T-helper 17 cell (primary cell): ENCODE measurements at regions not wholly inside any gene's neighbourhood (a gene's known extent, or its start where the extent isn't known, plus 50 kb on each side); places are given as distances from the start of the nearest gene placed in this dataset.
A peak's percentile ranks its signal among the peaks of the same experiment; 100 is the strongest.
"Not testable (repeated sequence)": the region's sequence is repeated elsewhere in the genome, so short reads cannot be mapped to it uniquely, and the experiment has no call there.

Experiments used
- ATAC-seq: fragments of 150-1000 bp; cut with Tn5 transposase; 2 replicates; pipeline ENCODE4 v1.10.0; 2021; ENCODE audit warnings: mild to moderate bottlenecking, moderate library complexity
- DNase-seq, 3 donors: peaks; one replicate each; pipeline versions ENCODE4 v3.0.0 to v3.0.0-alpha.2; 2020 to 2021
- H3K9me3 ChIP-seq: one replicate; pipeline ENCODE4 v1.7.0; 2013; ENCODE audit warnings: low read length, mild to moderate bottlenecking; ENCODE audit not compliant: control insufficient read depth, poor library complexity, severe bottlenecking
- H3K27ac Mint-ChIP-seq: one replicate; pipeline ENCODE4 v1.8.0; 2022; ENCODE audit warnings: mild to moderate bottlenecking, moderate library complexity, mixed read lengths
- H3K27me3 Mint-ChIP-seq: one replicate; pipeline ENCODE4 v1.8.0; 2022; ENCODE audit warnings: mixed read lengths
- H3K36me3 Mint-ChIP-seq: one replicate; pipeline ENCODE4 v1.8.0; 2022; ENCODE audit warnings: low read depth, mixed read lengths
- H3K4me1 Mint-ChIP-seq: one replicate; pipeline ENCODE4 v1.8.0; 2022; ENCODE audit warnings: mild to moderate bottlenecking, mixed read lengths
- H3K4me3 Mint-ChIP-seq: one replicate; pipeline ENCODE4 v1.8.0; 2022; ENCODE audit warnings: mild to moderate bottlenecking, moderate library complexity, mixed read lengths

DNA sequence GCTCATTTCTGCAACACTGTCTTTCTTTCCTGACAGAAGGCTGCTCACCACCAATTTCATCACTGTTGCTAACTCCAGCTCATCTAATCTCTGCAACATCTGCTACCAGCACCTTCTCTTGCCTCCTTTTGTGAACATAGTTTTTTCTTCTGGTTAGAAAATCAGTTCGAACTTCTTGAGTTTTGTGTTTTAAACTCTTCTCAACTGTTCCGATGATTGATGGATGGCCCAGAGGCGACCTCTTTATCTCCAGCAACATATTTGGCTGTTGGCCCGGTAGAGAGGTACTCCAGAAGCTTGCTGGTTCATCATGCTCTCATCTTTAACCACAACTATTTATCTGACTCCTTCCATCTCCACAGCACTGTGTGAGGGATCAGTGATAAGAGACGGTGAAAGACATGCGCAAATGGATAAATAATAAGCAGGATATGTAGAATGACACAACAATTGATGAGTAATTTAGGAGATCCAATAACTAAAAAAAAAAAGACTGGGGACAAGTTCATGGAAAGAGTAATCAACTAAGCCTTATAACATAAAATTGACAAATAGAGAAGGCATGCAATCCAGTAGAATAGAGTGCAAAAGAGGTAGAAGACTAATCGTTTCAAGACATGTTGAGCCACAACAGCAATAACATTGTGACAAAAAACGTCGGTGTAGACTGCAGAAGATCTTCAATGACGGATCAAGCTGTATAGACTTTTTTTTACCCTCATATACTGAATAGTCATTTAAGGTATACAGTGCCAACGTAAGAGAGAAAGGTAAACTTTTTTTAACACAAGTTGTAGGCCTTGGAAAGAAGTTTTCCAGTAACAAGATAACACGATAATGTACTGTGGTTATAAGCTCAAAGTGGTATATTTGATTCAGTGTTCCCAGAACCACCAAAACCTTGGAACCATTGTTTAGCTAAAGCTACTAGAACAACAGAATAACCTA lies 152.2 kb downstream of the CRPPA start:
- DNase-seq, result no peak
- no peaks in the 10 kb centered on the region for H3K4me1 Mint-ChIP-seq
- H3K36me3 Mint-ChIP-seq, result no peaks in the 10 kb centered on the region
- no peak overlapping the region for H3K4me3 Mint-ChIP-seq
- no peaks in the 10 kb centered on the region for H3K27me3 Mint-ChIP-seq
- no peak overlapping the region for H3K27ac Mint-ChIP-seq
- H3K9me3 ChIP-seq, result no peaks in the 10 kb centered on the region
- ATAC-seq, result no peak

DNA sequence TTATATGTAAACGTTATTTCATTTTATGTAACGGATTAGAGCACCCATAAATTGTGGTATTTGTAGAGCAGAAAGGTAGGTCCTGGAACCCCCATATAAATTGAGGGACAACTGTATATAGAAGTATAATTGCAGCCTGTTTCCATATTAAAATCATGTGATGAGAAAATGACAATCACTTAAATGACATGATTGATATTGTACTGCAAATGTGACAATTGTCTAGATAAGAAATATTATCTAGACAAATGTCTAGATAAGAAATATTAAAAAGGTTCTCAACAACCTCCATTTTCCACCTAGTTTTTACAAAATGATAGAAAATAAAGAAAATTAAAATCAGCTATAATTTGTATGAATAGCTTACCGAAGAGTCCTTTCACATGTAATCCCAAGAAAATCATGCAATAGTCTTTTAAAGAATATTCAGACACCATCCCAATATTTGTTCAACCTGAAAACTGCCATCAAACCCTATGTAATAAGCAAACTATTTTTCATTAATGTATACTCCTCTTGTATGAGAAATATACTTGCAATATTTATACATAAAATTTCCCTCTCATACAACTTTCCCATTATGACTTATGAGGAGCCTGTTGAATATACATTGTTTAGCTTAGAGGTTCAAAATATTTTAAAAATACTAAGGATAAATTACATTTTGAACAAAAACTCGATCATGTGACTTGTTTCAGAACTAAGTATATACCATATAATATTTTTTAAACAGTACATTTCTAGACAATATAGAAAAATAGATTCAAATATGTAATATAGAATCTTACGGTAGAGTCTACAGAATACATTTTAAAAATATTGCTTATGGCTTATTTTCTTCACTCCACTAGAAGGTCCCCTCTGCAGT lies 153.2 kb downstream of the CRPPA start:
- H3K9me3 ChIP-seq, result no peaks in the 10 kb centered on the region
- no peaks in the 10 kb centered on the region for H3K4me1 Mint-ChIP-seq
- ATAC-seq (no peak), DNase-seq (no peak)
- H3K4me3 Mint-ChIP-seq, result no peak overlapping the region
- H3K36me3 Mint-ChIP-seq, result no peaks in the 10 kb centered on the region
- H3K27ac Mint-ChIP-seq, result no peak overlapping the region
- no peaks in the 10 kb centered on the region for H3K27me3 Mint-ChIP-seq

DNA sequence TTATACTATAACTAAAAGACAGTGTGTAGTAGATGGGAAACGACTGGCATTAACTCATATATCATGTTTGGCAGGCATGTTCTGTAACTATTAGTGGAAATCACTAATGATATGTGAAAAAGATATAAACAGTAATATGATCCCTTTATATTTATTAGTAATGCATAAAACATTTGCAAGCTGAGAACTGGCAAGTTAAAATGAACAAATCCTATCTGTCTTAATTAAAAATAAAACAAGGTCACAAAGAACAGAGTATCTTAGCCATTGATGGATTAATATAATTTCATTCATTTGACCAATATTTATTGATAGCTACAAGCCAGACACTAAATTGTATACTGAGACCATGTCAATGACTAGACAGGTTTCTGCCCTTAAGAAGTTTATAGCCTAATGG lies 154.5 kb downstream of the CRPPA start:
- ATAC-seq (no peak), DNase-seq (no peak)
- Mint-ChIP-seq H3K36me3 (no peaks in the 10 kb centered on the region), H3K4me3 (no peak overlapping the region), H3K27me3 (no peaks in the 10 kb centered on the region), H3K27ac (no peak overlapping the region), H3K4me1 (no peaks in the 10 kb centered on the region)
- H3K9me3 ChIP-seq, result no peaks in the 10 kb centered on the region

DNA sequence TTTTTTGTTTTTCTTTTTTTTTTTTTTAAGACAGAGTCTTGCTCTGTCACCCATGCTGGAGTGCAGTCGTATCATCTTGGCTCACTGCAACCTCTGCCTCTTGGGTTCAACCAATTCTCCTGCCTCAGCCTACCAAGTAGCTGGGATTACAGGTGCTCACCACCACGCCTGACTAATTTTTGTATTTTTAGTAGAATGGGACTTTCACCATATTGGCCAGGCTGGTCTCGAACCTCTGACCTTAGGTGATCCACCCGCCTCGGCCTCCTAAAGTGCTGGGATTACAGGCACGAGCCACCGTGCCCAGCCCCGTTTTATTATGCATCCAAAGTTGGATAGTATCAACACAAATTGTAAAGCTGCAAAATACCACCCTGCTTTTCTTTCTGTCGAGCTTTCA lies 154.9 kb downstream of the CRPPA start:
- not testable (repeated sequence) for ATAC-seq, H3K4me1 Mint-ChIP-seq, H3K27ac Mint-ChIP-seq, H3K27me3 Mint-ChIP-seq, H3K4me3 Mint-ChIP-seq, H3K9me3 ChIP-seq, H3K36me3 Mint-ChIP-seq, DNase-seq

DNA sequence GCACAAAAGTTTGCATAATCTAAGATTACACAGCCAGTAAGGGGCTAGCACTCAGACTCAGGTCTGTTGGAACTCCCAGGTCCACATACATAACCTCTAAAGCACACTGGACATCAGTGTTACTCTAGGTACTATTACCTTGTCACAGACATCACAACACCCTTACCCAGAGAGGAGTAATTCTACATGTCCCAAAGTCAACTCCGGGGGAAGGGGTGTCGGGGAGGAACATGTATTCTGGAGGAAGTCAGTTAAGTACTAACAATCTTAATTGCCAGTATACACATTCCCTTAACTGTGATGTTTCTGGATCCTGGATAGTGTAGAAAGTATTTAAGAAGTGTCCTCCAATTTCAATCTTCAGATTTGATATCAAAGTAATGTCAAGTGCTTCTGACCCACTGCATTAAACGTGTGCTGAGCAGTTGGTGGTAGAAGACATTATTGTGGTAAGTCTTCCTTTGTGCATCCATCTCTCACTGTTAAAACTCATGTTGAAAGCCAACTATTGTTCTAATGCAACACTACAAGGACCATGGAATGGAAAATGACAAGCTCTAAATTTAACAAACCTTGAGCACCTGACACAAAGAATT lies 155.4 kb downstream of the CRPPA start:
- DNase-seq, result no peak
- ATAC-seq, result no peak
- Mint-ChIP-seq H3K27me3 (no peaks in the 10 kb centered on the region), H3K4me3 (no peak overlapping the region), H3K4me1 (no peaks in the 10 kb centered on the region), H3K36me3 (no peaks in the 10 kb centered on the region), H3K27ac (no peak overlapping the region)
- no peaks in the 10 kb centered on the region for H3K9me3 ChIP-seq

DNA sequence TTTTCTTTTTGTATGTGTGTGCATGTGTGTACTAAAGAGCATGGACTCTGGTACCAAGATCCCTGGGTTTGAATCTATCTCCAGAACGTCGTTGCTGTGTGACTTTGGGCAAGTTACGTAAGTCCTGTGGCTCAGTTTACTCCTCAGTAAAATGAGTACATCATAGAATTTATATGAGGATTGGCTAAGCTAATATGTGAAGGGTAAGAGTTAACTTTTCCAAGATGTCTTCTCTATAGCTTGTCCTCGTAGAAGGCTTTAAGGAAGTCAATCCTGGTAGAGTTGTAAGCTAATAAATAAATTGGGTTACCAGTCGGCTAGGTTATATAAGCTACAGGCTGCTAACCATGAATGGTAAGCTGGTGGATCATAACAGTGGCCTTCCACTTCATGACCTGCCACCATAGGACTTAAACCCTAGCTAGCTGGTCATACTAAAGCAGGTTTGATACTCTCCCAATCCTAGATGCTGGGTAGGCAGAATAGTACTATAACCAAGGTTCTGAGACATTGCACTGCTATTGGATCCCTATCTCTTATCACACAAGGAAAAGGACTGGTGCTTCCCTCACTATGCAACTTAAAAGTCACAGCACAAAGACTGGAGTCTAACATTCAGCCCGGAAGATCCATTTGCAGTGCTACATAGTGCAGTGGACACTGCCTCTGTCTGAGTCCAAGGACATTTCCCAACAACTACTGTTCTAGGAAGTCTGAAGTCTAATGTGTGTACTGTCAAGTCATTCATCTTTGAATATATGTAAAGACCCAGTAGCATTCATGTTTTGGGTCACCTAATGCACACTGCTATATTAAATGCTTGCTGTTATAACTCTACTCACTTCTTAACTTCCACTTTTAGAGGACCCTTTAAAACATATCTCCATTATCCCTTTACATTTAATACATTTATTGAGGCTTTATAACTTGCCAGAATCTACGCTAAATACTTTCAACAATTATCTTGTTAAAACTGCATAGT lies 156.2 kb downstream of the CRPPA start:
- H3K36me3 Mint-ChIP-seq, result no peaks in the 10 kb centered on the region
- ATAC-seq (no peak), DNase-seq (no peak)
- H3K9me3 ChIP-seq, result no peaks in the 10 kb centered on the region
- H3K4me1 Mint-ChIP-seq, result no peaks in the 10 kb centered on the region
- no peak overlapping the region for H3K27ac Mint-ChIP-seq
- H3K4me3 Mint-ChIP-seq, result no peak overlapping the region
- H3K27me3 Mint-ChIP-seq, result no peaks in the 10 kb centered on the region

DNA sequence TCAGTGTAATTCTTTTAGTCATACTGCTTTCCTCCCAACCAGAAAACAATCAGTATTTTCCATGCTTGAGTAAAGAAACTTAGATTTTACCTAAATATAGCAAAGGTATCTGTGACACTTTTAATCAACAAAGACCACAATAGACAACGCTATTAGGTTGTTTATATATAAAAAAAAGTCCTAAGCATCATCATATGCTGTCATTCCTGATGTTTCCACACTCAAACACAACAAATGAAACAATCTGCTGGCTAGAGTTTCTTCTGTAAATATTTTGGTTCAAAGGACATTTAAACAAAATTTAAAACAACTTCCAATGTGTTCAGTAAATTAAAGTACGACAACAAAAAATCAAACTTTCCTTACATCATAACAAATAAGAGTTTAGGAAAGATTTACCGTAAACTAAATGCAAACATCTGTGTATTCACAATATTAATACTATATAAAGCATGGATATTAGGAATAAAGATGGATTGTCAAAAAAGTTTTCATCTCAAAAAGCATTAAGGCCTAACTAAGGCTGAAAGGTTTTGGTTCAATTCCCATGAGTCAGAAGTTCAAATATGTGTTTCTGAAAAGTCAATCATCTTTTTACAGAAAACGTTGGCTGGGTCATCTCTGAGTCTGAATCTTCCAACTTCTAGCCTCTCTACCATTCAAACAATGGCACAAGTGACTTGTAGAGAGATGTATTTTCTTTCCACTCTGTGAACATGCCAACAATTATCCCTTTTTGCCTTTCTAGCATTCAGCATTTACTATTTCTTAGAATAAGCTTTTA lies 157.1 kb downstream of the CRPPA start:
- ATAC-seq (no peak), DNase-seq (no peak)
- Mint-ChIP-seq H3K4me1 (no peaks in the 10 kb centered on the region), H3K4me3 (no peak overlapping the region), H3K27ac (no peak overlapping the region), H3K36me3 (no peaks in the 10 kb centered on the region), H3K27me3 (no peaks in the 10 kb centered on the region)
- H3K9me3 ChIP-seq, result no peaks in the 10 kb centered on the region

DNA sequence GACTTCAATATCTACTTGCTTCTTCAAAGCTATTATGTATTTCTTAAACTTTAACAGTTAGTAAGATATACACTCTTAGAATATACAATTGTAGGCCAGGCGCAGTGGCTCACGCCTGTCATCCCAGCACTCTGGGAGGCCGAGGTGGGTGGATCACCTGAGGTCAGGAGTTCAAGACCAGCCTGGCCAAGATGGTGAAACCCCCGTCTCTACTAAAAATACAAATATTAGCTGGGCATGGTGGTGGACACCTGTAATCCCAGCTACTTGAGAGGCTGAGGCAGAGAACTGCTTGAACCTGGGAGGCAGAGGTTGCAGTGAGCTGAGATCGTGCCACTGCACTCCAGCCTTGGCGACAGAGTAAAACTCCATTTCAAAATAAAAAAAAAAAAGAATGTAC lies 158.0 kb downstream of the CRPPA start:
- not testable (repeated sequence) for ATAC-seq, H3K27me3 Mint-ChIP-seq, DNase-seq, H3K9me3 ChIP-seq, H3K36me3 Mint-ChIP-seq, H3K4me3 Mint-ChIP-seq, H3K27ac Mint-ChIP-seq, H3K4me1 Mint-ChIP-seq

DNA sequence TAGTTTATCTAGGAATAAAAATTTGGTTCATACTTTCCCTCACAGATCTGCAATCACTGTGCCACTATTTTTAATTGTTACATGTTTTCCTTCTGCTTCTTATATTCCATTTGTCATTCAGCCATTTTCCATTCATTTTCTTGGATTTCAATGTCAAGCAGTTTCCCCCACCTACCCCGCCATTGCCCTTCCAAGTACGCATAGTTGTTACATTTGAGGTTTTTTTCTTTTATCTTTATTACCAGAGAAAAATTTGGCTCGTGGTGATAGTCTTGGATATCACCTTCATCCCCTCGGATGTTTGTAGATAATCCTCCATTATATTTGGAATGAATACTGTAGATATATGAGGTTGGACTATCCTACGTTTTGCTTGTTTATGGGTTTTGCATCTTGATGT lies 159.7 kb downstream of the CRPPA start:
- H3K27ac Mint-ChIP-seq, result no peak overlapping the region
- H3K4me1 Mint-ChIP-seq, result no peaks in the 10 kb centered on the region
- ATAC-seq (no peak), DNase-seq (no peak)
- no peaks in the 10 kb centered on the region for H3K36me3 Mint-ChIP-seq
- no peak overlapping the region for H3K4me3 Mint-ChIP-seq
- no peaks in the 10 kb centered on the region for H3K9me3 ChIP-seq
- H3K27me3 Mint-ChIP-seq, result no peaks in the 10 kb centered on the region

DNA sequence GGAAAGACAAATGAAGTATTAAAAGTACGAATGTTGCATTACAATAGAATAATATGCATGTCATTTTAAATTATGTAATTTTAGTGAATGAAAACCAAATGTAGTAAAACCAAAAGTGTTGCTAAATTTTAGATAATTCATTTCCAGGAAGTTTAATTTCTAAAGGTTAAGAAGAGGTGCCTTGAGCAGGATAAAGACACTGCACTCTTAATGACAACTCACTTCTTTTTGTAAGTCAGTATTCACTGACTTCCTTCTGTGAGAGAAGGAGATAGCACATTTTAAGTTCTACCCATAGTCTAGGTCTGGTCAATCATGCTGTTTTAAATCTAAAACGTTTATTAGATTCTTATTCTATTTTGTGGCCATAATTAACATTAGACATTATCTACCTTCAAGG lies 160.2 kb downstream of the CRPPA start:
- no peak for DNase-seq
- no peaks in the 10 kb centered on the region for H3K4me1 Mint-ChIP-seq

DNA sequence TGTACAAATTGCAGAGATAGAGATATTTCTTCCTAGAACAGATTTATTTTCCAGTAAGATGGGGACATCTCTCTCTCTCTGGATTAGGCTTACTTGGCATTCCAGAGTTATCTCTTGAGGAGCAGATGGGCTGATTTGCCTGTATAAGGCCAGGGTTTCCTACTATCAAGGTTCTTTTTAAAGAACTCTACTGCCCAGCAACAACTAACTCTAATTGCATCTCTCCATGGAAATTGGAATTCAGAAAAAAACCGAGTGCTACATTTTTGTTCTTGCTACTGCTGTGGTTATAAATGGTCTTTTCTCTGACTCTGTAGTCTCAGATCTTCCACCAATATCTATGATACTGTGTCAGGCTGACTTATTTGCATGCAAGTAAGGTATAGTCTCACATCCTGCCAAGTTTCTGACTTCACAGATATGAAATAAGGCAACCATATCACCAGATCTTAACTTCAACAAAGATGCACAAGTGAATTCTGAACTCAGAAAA lies 161.1 kb downstream of the CRPPA start:
- H3K4me3 Mint-ChIP-seq, result peak overlapping the region; percentile 7
- DNase-seq, result no peak
- H3K36me3 Mint-ChIP-seq, result no peaks in the 10 kb centered on the region
- H3K27ac Mint-ChIP-seq, result no peak overlapping the region
- H3K27me3 Mint-ChIP-seq, result no peaks in the 10 kb centered on the region
- H3K9me3 ChIP-seq, result no peaks in the 10 kb centered on the region
- H3K4me1 Mint-ChIP-seq, result no peaks in the 10 kb centered on the region
- ATAC-seq, result no peak

More for the DNA sequence above, 160.2 kb downstream of the CRPPA start:
- Mint-ChIP-seq H3K36me3 (no peaks in the 10 kb centered on the region), H3K27me3 (no peaks in the 10 kb centered on the region), H3K27ac (no peak overlapping the region), H3K4me3 (no peak overlapping the region)
- no peaks in the 10 kb centered on the region for H3K9me3 ChIP-seq
- no peak for ATAC-seq

DNA sequence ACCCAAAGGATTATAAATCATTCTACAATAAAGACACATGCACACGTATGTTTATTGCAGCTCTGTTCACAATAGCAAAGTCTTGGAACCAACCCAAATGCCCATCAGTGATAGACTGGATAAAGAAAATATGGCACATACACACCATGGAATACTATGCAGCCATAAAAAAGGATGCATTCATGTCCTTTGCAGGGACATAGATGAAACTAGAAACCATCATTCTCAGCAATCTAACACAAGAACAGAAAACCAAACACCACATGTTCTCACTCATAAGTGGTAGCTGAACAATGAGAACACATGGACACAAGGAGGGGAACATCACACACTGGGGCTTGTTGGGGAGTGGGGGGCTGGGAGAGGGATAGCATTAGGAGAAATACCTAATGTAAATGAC lies 164.9 kb downstream of the CRPPA start:
- ATAC-seq, H3K36me3 Mint-ChIP-seq, H3K27ac Mint-ChIP-seq, H3K4me1 Mint-ChIP-seq, H3K4me3 Mint-ChIP-seq, DNase-seq, H3K27me3 Mint-ChIP-seq, H3K9me3 ChIP-seq: not testable (repeated sequence)
